ENCODE measurements at regions not wholly inside any gene's neighbourhood (a gene's known extent, or its start where the extent isn't known, plus 50 kb on each side); places are given as distances from the start of the nearest gene placed in this dataset.

DNA sequence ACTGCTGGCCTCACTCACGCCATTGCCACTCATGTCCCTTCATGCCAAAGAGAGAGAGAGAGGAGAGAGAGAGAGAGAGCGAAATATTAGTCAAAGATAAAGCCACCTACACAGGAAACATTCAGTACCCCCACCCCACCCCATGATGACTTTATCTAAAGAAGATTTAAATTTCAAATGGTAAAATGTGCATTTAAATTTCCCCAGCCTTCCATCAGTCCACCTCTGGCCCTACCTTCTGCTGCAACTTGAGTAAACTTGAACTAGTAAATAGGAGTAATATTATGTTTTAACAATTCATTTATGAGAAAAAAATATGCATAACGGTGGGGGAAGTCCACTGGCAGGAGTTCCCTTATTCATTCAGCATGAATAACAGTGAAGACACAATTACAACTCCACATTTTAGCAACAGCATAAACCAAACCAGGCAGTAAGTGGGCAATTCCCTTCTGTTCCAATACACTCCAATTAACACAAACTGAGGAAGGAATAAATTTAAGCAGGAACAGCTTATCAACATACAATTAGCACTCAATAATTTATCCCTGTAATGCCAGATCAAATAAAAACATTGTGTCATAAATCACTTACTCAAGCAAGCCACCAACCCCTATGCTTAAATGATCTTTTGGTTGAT lies 264.2 kb downstream of the LNPK start:
- no peak for ATAC-seq
- TF ChIP-seq, protein P1, sequence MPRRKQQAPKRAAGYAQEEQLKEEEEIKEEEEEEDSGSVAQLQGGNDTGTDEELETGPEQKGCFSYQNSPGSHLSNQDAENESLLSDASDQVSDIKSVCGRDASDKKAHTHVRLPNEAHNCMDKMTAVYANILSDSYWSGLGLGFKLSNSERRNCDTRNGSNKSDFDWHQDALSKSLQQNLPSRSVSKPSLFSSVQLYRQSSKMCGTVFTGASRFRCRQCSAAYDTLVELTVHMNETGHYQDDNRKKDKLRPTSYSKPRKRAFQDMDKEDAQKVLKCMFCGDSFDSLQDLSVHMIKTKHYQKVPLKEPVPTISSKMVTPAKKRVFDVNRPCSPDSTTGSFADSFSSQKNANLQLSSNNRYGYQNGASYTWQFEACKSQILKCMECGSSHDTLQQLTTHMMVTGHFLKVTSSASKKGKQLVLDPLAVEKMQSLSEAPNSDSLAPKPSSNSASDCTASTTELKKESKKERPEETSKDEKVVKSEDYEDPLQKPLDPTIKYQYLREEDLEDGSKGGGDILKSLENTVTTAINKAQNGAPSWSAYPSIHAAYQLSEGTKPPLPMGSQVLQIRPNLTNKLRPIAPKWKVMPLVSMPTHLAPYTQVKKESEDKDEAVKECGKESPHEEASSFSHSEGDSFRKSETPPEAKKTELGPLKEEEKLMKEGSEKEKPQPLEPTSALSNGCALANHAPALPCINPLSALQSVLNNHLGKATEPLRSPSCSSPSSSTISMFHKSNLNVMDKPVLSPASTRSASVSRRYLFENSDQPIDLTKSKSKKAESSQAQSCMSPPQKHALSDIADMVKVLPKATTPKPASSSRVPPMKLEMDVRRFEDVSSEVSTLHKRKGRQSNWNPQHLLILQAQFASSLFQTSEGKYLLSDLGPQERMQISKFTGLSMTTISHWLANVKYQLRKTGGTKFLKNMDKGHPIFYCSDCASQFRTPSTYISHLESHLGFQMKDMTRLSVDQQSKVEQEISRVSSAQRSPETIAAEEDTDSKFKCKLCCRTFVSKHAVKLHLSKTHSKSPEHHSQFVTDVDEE (CRISPR knock-in tag; IDR thresholded peaks at IDR 0.05): no peak
- no peak for TF ChIP-seq PPARA (CRISPR knock-in tag; IDR thresholded peaks at IDR 0.05; ENCODE audit: borderline replicate concordance)
- no peak for TF ChIP-seq ARNTL (CRISPR knock-in tag; IDR thresholded peaks at IDR 0.05; ENCODE audit: borderline replicate concordance, low read depth)
- no peak for TF ChIP-seq ESRRG (CRISPR knock-in tag; IDR thresholded peaks at IDR 0.05)
- no peak for TF ChIP-seq OSR1 (CRISPR knock-in tag; IDR thresholded peaks at IDR 0.05)
- TF ChIP-seq, protein P2, sequence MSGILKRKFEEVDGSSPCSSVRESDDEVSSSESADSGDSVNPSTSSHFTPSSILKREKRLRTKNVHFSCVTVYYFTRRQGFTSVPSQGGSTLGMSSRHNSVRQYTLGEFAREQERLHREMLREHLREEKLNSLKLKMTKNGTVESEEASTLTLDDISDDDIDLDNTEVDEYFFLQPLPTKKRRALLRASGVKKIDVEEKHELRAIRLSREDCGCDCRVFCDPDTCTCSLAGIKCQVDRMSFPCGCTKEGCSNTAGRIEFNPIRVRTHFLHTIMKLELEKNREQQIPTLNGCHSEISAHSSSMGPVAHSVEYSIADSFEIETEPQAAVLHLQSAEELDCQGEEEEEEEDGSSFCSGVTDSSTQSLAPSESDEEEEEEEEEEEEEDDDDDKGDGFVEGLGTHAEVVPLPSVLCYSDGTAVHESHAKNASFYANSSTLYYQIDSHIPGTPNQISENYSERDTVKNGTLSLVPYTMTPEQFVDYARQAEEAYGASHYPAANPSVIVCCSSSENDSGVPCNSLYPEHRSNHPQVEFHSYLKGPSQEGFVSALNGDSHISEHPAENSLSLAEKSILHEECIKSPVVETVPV (CRISPR knock-in tag; IDR thresholded peaks at IDR 0.05): no peak
- no peak for TF ChIP-seq SNAI2 (CRISPR knock-in tag; IDR thresholded peaks at IDR 0.05)
- TF ChIP-seq ISL1 (CRISPR knock-in tag; IDR thresholded peaks at IDR 0.05): no peak

DNA sequence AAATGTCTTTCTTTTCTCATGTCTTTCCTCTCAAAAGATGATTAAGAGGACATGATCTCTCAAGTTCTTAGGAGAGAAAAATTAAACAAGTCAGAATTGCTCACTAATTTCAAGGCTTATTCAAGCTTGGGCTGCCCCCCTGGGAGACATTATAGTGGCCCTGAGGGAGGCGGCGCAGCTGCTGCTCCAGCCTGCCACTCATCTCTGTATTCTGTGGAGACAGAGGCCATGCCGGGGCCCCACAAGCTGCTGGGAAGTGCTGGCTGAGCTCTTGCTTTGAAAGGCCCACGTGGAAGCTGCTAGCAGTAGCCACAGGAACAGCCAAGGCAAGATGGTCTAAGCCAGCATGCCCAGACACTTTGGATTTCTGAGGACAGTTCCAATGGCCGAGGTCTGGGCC lies 267.4 kb downstream of the LNPK start:
- TF ChIP-seq ZC3H10 (CRISPR knock-in tag; IDR thresholded peaks at IDR 0.05): no peak
- TF ChIP-seq ZNF565 (CRISPR knock-in tag; conservative IDR thresholded peaks at IDR 0.05; ENCODE audit: low read depth): no peak
- no peak for TF ChIP-seq ZNF8 (CRISPR knock-in tag; IDR thresholded peaks at IDR 0.05)
- TF ChIP-seq, protein P3, sequence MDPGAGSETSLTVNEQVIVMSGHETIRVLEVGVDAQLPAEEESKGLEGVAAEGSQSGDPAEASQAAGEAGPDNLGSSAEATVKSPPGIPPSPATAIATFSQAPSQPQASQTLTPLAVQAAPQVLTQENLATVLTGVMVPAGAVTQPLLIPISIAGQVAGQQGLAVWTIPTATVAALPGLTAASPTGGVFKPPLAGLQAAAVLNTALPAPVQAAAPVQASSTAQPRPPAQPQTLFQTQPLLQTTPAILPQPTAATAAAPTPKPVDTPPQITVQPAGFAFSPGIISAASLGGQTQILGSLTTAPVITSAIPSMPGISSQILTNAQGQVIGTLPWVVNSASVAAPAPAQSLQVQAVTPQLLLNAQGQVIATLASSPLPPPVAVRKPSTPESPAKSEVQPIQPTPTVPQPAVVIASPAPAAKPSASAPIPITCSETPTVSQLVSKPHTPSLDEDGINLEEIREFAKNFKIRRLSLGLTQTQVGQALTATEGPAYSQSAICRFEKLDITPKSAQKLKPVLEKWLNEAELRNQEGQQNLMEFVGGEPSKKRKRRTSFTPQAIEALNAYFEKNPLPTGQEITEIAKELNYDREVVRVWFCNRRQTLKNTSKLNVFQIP (CRISPR knock-in tag; IDR thresholded peaks at IDR 0.05; ENCODE audit: borderline replicate concordance, low read depth): no peak
- no peak for TF ChIP-seq TOX (CRISPR knock-in tag; IDR thresholded peaks at IDR 0.05; ENCODE audit: borderline replicate concordance)
- TF ChIP-seq, protein P4, sequence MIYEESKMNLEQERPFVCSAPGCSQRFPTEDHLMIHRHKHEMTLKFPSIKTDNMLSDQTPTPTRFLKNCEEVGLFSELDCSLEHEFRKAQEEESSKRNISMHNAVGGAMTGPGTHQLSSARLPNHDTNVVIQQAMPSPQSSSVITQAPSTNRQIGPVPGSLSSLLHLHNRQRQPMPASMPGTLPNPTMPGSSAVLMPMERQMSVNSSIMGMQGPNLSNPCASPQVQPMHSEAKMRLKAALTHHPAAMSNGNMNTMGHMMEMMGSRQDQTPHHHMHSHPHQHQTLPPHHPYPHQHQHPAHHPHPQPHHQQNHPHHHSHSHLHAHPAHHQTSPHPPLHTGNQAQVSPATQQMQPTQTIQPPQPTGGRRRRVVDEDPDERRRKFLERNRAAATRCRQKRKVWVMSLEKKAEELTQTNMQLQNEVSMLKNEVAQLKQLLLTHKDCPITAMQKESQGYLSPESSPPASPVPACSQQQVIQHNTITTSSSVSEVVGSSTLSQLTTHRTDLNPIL (CRISPR knock-in tag; IDR thresholded peaks at IDR 0.05; ENCODE audit: low read depth): no peak
- TF ChIP-seq GLIS3 (CRISPR knock-in tag; IDR thresholded peaks at IDR 0.05): no peak
- no peak for TF ChIP-seq ZFP30 (CRISPR knock-in tag; IDR thresholded peaks at IDR 0.05)
- no peak for TF ChIP-seq ZNF70 (CRISPR knock-in tag; IDR thresholded peaks at IDR 0.05)
- no peak for TF ChIP-seq ISL1 (CRISPR knock-in tag; IDR thresholded peaks at IDR 0.05)
- TF ChIP-seq, protein P1 (CRISPR knock-in tag; IDR thresholded peaks at IDR 0.05): no peak
- no peak for TF ChIP-seq OSR1 (CRISPR knock-in tag; IDR thresholded peaks at IDR 0.05)
- no peak for TF ChIP-seq CSDC2 (CRISPR knock-in tag; IDR thresholded peaks at IDR 0.05)
- no peak for TF ChIP-seq PPARA (CRISPR knock-in tag; IDR thresholded peaks at IDR 0.05; ENCODE audit: borderline replicate concordance)
- no peak for TF ChIP-seq SNAI2 (CRISPR knock-in tag; IDR thresholded peaks at IDR 0.05)
- no peak for ATAC-seq

DNA sequence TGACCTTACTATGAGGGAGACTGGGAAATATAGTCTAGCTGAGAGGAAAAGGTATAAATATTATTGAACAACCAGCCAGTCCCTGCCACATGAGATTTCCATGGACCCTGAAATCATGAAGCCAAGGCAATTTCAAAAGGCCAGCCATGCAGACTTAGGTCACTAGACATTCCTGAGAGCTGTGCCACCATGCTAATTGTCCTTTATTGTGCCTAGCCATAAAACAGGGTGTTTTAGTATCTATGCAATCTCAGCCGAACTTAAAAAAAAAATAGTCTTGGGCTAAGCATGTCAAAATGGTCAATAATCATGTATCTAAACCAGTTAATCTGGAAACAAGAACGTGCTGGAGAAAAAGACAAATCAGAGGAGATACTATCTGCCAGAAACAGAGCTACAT lies 269.5 kb downstream of the LNPK start:
- no peak for ATAC-seq
- no peak for TF ChIP-seq ISL1 (CRISPR knock-in tag; IDR thresholded peaks at IDR 0.05)
- TF ChIP-seq, protein P3 (CRISPR knock-in tag; IDR thresholded peaks at IDR 0.05; ENCODE audit: borderline replicate concordance, low read depth): no peak
- no peak for TF ChIP-seq RARB (CRISPR knock-in tag; IDR thresholded peaks at IDR 0.05)
- no peak for TF ChIP-seq OSR1 (CRISPR knock-in tag; IDR thresholded peaks at IDR 0.05)
- TF ChIP-seq ZFP3 (CRISPR knock-in tag; IDR thresholded peaks at IDR 0.05): no peak
- TF ChIP-seq ZNF8 (CRISPR knock-in tag; IDR thresholded peaks at IDR 0.05): no peak
- TF ChIP-seq, protein P4 (CRISPR knock-in tag; IDR thresholded peaks at IDR 0.05; ENCODE audit: low read depth): no peak
- no peak for TF ChIP-seq ZNF565 (CRISPR knock-in tag; conservative IDR thresholded peaks at IDR 0.05; ENCODE audit: low read depth)
- no peak for TF ChIP-seq ZC3H10 (CRISPR knock-in tag; IDR thresholded peaks at IDR 0.05)
- no peak for TF ChIP-seq ZFP30 (CRISPR knock-in tag; IDR thresholded peaks at IDR 0.05)
- TF ChIP-seq CSDC2 (CRISPR knock-in tag; IDR thresholded peaks at IDR 0.05): no peak
- TF ChIP-seq, protein P5, sequence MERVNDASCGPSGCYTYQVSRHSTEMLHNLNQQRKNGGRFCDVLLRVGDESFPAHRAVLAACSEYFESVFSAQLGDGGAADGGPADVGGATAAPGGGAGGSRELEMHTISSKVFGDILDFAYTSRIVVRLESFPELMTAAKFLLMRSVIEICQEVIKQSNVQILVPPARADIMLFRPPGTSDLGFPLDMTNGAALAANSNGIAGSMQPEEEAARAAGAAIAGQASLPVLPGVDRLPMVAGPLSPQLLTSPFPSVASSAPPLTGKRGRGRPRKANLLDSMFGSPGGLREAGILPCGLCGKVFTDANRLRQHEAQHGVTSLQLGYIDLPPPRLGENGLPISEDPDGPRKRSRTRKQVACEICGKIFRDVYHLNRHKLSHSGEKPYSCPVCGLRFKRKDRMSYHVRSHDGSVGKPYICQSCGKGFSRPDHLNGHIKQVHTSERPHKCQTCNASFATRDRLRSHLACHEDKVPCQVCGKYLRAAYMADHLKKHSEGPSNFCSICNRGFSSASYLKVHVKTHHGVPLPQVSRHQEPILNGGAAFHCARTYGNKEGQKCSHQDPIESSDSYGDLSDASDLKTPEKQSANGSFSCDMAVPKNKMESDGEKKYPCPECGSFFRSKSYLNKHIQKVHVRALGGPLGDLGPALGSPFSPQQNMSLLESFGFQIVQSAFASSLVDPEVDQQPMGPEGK (CRISPR knock-in tag; IDR thresholded peaks at IDR 0.05; ENCODE audit: borderline replicate concordance): no peak
- no peak for TF ChIP-seq TOX (CRISPR knock-in tag; IDR thresholded peaks at IDR 0.05; ENCODE audit: borderline replicate concordance)
- no peak for TF ChIP-seq GLIS3 (CRISPR knock-in tag; IDR thresholded peaks at IDR 0.05)
